HepG2 (cell line): ENCODE measurements at regions not wholly inside any gene's neighbourhood (a gene's known extent, or its start where the extent isn't known, plus 50 kb on each side); places are given as distances from the start of the nearest gene placed in this dataset.

Experiments used
- ESRRA ChIP-seq: sonication (generic); formaldehyde crosslinking; IDR thresholded peaks from 2 replicates; pipeline ENCODE4 v1.5.1; 2020; ENCODE audit warnings: mild to moderate bottlenecking, low read depth, missing genetic modification reagents
- ETV5 ChIP-seq: IDR thresholded peaks from 2 replicates; pipeline ENCODE4 v1.6.1; 2018; ENCODE audit warnings: missing biosample characterization, missing genetic modification reagents, inconsistent platforms, borderline replicate concordance
- EZH2 ChIP-seq: conservative IDR thresholded peaks from 2 replicates; pipeline ENCODE4 v1.6.1; 2012; ENCODE audit warnings: mild to moderate bottlenecking, low read depth, low read length, moderate library complexity
- MAFK ChIP-seq, 2 experiments: IDR thresholded peaks in 1 of 2; conservative IDR thresholded peaks in 1 of 2; 2 replicates each; pipeline ENCODE4 v1.6.1; 2011; ENCODE audit warnings: improper control_type of control experiment in 2 of 2, low read length in 2 of 2
- MXI1 ChIP-seq: IDR thresholded peaks from 3 replicates; pipeline ENCODE4 v1.6.1; 2012; ENCODE audit warnings: low read depth, low read length, inconsistent platforms, borderline replicate concordance
- MYC ChIP-seq: sonication (generic); formaldehyde crosslinking; IDR thresholded peaks from 2 replicates; pipeline ENCODE4 v1.9.0; 2021; ENCODE audit warnings: missing genetic modification reagents, borderline replicate concordance
- PTBP1 ChIP-seq: fragments of 200-400 bp; formaldehyde crosslinking; IDR thresholded peaks from 2 replicates; pipeline ENCODE4 v1.6.1; 2018; ENCODE audit warnings: low read length, low read depth; ENCODE audit not compliant: poor library complexity, severe bottlenecking
- ZNF251 ChIP-seq: sonication (generic); formaldehyde crosslinking; IDR thresholded peaks from 2 replicates; pipeline ENCODE4 v1.9.0; 2021; ENCODE audit warnings: mild to moderate bottlenecking, missing genetic modification reagents
- TF ChIP-seq, protein P1 (sequence below): sonication (generic); formaldehyde crosslinking; IDR thresholded peaks from 2 replicates; pipeline ENCODE4 v1.8.0; 2023; ENCODE audit warnings: mild to moderate bottlenecking, missing genetic modification reagents
- TF ChIP-seq, protein P2 (sequence below): sonication (generic); formaldehyde crosslinking; IDR thresholded peaks from 2 replicates; pipeline ENCODE4 v1.4.0; 2020; ENCODE audit warnings: mild to moderate bottlenecking, missing genetic modification reagents
- TF ChIP-seq, protein P3 (sequence below): sonication (generic); formaldehyde crosslinking; IDR thresholded peaks from 2 replicates; pipeline ENCODE4 v1.5.0; 2020; ENCODE audit warnings: mild to moderate bottlenecking, missing genetic modification reagents, moderate library complexity

- TF ChIP-seq PTBP1 (no peak), MXI1 (no peak), EZH2 (no peak), ETV5 (CRISPR knock-in tag) (no peak), MAFK (conservative IDR thresholded peaks at IDR 0.05 in 1 of 2, IDR thresholded peaks at IDR 0.05 in 1 of 2; ENCODE audit: low read length in 2 of 2) (no peak), MYC (CRISPR knock-in tag) (no peak), ZNF251 (CRISPR knock-in tag) (no peak), ESRRA (no peak)
- TF ChIP-seq, protein P1, sequence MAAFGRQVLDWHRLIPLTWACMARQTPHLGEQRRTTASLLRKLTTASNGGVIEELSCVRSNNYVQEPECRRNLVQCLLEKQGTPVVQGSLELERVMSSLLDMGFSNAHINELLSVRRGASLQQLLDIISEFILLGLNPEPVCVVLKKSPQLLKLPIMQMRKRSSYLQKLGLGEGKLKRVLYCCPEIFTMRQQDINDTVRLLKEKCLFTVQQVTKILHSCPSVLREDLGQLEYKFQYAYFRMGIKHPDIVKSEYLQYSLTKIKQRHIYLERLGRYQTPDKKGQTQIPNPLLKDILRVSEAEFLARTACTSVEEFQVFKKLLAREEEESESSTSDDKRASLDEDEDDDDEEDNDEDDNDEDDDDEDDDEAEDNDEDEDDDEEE (CRISPR knock-in tag): no peak
- TF ChIP-seq, protein P2, sequence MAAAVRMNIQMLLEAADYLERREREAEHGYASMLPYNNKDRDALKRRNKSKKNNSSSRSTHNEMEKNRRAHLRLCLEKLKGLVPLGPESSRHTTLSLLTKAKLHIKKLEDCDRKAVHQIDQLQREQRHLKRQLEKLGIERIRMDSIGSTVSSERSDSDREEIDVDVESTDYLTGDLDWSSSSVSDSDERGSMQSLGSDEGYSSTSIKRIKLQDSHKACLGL (CRISPR knock-in tag): no peak
- TF ChIP-seq, protein P3, sequence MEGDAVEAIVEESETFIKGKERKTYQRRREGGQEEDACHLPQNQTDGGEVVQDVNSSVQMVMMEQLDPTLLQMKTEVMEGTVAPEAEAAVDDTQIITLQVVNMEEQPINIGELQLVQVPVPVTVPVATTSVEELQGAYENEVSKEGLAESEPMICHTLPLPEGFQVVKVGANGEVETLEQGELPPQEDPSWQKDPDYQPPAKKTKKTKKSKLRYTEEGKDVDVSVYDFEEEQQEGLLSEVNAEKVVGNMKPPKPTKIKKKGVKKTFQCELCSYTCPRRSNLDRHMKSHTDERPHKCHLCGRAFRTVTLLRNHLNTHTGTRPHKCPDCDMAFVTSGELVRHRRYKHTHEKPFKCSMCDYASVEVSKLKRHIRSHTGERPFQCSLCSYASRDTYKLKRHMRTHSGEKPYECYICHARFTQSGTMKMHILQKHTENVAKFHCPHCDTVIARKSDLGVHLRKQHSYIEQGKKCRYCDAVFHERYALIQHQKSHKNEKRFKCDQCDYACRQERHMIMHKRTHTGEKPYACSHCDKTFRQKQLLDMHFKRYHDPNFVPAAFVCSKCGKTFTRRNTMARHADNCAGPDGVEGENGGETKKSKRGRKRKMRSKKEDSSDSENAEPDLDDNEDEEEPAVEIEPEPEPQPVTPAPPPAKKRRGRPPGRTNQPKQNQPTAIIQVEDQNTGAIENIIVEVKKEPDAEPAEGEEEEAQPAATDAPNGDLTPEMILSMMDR: no peak
These were observed 131.8 kb upstream of the DAP start for GRCh38 chr5:10892911-10893215.
